SH-SY5Y (cell line): ENCODE measurements at regions not wholly inside any gene's neighbourhood (a gene's known extent, or its start where the extent isn't known, plus 50 kb on each side); places are given as distances from the start of the nearest gene placed in this dataset.

Experiments used
- GATA2 ChIP-seq: IDR thresholded peaks from 2 replicates; pipeline ENCODE4 v1.6.1; 2011; ENCODE audit warnings: mild to moderate bottlenecking, low read depth, low read length
- GATA3 ChIP-seq: IDR thresholded peaks from 2 replicates; pipeline ENCODE4 v1.6.1; 2011; ENCODE audit warnings: low read depth, mild to moderate bottlenecking, low read length, moderate library complexity

- no peak for TF ChIP-seq GATA3
- TF ChIP-seq GATA2: no peak
Observed at GRCh38 chr2:173697929-173698328, 267.2 kb downstream of the SP3 start.

DNA sequence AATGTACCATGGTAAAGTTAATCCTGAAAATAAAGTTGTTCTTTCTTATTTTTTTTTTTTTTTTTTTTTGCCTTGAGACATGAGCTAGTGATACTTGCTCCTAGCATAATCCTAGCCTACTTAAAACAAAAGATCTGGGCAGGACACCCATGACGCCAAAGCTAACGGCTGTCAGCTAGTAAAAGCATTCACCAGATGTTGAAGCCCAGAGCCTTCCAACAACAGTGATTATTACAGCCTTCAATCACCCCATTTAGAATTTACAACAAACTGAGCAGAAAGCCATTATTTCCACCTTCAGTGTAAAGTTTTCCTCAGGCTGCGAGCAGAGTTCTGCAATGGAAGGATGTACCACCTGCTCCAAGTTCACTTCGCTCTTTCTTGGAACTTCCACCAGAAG lies 259.5 kb downstream of the SP3 start:
- no peak for TF ChIP-seq GATA2
- TF ChIP-seq GATA3: no peak

GRCh38 chr2:173706936-173707335 lies 258.2 kb downstream of the SP3 start:
- TF ChIP-seq GATA2 (no peak), GATA3 (no peak)

DNA sequence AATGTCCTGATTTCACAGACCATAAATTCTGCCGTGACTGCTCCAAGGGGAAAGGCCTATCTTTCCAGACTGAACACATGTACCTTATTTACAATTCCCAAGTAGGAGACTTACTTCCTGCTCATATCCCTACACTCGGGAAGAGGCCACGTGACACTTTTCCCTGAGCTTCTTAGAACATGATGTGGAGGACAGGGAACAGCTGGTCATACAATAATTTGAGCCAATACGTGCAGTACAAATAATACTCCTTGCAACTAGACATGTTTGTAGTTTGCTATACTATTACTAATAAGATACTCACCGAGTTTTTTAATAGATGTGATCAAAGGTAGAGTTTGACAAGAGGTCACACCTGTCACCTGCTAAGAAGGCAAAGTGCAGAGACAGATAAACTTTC lies 256.4 kb downstream of the SP3 start:
- TF ChIP-seq GATA3 (no peak), GATA2 (no peak)

DNA sequence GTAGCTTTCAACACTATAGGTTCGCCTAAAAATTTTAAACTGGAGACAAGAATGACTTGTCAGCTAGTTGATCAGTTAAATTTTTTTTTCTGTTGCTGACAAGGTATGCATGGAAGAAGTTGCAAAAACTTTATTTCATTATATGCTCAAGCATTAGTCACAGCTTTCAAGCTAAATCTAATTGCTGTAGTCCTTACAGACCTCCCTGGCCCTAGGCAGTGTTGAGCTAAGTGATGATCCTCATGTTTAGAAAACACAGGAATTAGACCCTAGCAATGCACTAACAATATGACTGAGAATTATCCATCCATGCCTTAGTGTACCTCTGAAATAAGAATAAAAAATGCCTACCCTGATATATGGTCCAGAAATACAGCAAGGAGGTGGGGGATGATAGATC lies 253.4 kb downstream of the SP3 start:
- TF ChIP-seq GATA3 (no peak), GATA2 (no peak)

GRCh38 chr2:173713904-173714555 lies 251.1 kb downstream of the SP3 start:
- no peak for TF ChIP-seq GATA2
- TF ChIP-seq GATA3: no peak

- TF ChIP-seq GATA3: no peak
- no peak for TF ChIP-seq GATA2
Observed at GRCh38 chr2:173715441-173715840, 249.7 kb downstream of the SP3 start.

DNA sequence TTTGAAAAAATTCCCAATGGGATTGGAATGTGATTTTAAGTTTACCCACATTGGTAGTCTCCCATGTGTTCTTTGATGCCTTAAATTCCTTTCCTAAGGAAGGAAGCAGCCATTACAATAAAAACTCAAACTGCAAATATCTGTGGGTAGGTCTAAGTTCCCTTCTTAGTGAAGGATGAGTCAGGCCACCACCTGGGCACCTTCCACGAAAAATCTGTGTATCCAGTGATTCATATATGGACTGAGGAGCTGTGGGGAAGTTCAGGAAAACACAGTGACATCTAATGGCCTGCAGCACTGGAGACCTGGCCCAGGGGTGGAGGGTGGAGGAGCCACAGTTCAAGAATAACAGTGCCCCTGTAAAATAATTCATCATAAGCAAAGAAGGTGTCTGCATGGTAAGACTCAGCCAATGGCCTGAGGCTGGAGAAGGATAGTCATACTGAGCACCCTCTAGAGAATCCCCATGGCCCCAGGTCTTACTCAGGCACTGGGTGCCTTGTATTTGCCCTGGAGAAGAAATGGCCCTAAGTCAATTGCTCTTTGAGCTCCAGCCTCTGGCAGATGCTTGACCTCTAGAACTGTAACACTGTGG lies 248.6 kb downstream of the SP3 start:
- no peak for TF ChIP-seq GATA3
- TF ChIP-seq GATA2: no peak

- TF ChIP-seq GATA2: no peak
- no peak for TF ChIP-seq GATA3
Observed at GRCh38 chr2:173719471-173719870, 245.7 kb downstream of the SP3 start.

DNA sequence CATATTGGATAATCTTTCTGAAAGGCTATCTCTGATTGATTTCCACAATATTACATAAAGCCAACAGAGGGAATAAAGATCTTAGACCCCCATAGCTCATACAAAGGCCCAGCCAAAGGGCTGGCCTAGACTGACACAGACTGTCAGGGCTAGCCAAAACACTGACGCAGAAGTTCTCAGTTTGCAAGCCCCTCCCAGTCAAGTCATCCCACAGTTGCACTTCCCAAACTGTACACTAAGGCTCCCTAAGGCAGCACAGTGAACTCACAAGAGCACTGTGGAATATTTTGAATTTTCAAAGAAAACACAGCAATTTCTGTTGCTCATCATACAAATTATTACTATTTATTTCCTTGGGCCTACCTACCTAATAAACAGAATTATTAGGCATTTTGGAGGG lies 244.9 kb downstream of the SP3 start:
- TF ChIP-seq GATA2 (no peak), GATA3 (no peak)

DNA sequence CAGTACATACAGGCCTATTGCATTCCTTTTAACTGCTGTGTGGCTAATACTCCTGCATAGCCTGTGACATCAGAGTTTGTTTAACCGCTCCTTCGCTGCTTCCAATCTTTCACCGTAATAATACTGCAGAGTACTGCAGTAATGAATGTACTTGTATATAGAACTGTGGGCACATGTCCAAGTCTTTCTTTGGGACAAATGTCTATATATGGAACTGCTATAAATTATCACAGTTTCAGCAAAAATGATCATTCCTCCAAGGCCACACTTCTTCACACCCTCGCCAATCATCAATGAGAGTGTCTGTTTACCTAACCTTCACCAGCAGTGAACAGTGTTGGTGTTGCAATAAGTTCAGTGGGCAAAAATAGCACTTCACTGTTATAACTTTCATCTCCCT lies 230.4 kb downstream of the SP3 start:
- no peak for TF ChIP-seq GATA2
- TF ChIP-seq GATA3: no peak

GRCh38 chr2:173739006-173739405 lies 226.2 kb downstream of the SP3 start:
- TF ChIP-seq GATA2: no peak
- TF ChIP-seq GATA3: no peak

DNA sequence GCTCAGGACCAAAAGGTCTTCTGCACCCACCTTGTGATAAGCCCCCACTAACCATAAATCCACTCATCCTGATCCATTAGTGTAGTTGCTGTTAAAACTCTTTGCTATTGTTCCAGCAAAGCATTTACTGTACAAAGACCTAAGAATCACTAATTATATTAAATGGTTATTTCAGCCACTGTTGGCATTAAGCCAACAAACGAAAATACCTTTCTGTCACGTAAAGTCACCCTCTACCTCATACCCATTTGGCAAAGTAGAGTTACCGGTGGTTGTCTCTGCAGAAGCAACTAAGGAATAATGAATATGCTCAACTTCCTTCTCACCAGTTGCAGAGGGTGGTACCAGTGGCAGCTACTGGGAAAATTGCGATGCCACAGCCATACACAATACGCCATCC lies 224.5 kb downstream of the SP3 start:
- no peak for TF ChIP-seq GATA3
- TF ChIP-seq GATA2: no peak

GRCh38 chr2:173741759-173742158 lies 223.4 kb downstream of the SP3 start:
- TF ChIP-seq GATA2 (no peak), GATA3 (no peak)

- TF ChIP-seq GATA2 (no peak), GATA3 (no peak)
Observed at GRCh38 chr2:173747035-173747434, 218.1 kb downstream of the SP3 start.

GRCh38 chr2:173749315-173749714 lies 215.9 kb downstream of the SP3 start:
- no peak for TF ChIP-seq GATA2
- TF ChIP-seq GATA3: no peak

- TF ChIP-seq GATA2 (no peak), GATA3 (no peak)
Observed at GRCh38 chr2:173750353-173750801, 214.8 kb downstream of the SP3 start.
